SW 1271 (cell line): ENCODE measurements at regions not wholly inside any gene's neighbourhood (a gene's known extent, or its start where the extent isn't known, plus 50 kb on each side); places are given as distances from the start of the nearest gene placed in this dataset.
"Not testable (repeated sequence)": the region's sequence is repeated elsewhere in the genome, so short reads cannot be mapped to it uniquely, and the experiment has no call there.

Experiments
- DNase-seq, 2 experiments: peaks; one replicate each; lab custom pipeline; 2025; lab: John Stamatoyannopoulos, UW

DNA sequence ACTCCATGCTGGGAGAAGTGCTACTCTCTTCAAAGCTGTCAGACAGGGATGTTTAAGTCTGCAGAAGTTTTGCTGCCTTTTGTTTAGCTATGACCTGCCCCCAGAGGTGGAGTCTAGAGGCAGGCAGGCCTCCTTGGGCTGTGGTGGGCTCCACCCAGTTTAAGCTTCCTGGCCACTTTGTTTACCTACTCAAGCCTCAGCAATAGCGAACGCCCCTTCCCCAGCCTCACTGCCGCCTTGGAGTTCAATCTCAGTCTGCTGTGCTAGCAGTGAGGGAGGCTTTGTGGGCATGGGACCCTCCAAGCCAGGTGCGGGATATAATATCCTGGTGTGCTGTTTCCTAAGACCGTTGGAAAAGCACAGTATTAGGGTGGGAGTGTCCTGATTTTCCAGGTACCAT, 715.9 kb downstream of the IPMK start:
- not testable (repeated sequence) for DNase-seq

DNA sequence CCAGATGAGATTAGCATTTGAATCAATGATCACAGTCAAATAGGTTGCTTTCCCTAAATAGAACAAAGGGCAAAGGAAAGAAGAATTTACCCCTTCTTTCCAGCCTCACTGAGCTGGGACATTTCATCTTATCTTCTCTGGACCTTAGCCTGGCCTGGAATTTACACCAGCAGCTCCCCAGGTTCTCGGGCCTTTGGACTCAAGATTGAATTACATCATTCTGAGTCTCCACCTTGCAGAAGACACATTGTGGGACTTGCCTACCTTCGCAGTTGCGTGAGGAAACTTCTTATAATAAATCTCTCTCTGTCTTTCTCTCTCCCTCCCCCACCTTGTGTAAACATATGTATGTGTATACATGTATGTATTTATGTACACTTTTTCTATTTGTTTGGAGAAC, 732.4 kb downstream of the IPMK start:
- DNase-seq, result no peak

DNA sequence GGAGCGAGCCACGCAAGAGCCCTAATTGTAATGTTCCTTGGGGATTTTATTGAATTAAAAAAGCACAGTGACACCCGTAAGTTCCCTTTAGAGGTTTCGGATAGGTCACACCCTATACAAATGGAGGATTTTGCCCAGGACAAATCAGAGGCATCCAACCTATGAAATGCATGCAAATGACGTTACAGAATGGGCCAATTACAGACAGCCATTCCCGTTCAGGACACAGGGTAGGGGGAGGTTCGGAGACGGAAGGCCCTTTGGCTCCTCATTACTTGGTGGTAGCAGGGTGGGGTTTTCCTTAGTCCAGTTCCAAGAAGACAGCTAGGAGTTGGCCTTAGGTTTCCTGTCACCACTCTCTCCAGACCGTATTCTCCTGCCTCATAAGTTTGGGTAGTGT, 754.1 kb downstream of the IPMK start:
- no peak for DNase-seq

DNA sequence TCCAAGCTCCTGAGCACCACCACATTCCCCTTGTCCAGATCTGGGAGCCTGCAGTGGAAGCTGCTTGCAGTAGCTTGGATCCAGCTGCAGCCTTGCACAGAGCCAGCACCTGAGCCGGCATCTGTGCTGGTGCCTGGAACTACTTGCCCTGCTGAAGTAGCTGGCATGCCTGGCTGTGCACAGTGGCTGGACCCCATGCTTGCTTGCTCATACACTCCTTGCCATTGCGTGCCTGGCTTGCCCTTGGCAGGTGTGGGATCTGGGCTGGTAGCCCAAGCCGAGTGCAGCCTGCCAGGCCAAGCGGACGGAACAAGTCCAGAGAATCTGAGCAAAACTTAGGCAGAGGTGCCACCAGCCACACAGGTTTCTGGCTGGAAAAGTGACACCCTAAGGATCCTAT, 759.9 kb downstream of the IPMK start:
- DNase-seq, result no peak

DNA sequence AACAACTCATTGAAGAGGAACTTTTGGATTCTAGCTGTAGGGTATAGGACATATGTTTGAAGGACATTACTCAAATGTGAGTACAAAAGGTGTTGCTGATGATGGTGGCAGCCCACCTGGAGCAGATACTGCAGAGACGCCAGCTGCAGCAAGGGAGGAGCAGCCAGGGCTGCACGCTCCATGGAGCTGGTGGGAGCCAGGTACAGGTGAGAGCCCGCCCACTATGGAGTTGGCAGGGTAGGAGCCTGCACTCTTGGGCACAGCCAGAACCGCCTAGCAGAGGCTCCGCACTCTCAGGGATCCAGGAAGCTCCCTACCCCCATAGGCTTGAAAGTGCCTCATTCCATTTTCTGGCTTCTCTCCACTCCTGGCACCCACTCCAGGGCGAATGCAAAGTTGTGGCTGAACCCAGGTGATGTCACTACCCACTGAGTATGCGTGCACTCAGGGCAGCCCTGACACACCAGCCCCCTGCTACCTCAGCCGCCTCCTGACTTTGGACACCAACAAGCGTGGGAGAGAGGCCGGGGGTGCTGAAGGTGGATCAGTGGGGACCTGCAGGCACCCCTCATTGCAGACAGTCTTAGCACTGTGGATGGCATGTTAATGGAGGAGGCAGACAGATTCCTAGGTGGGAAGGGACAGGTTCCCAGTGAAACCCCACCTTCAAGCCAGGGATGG, 761.1 kb downstream of the IPMK start:
- DNase-seq, result no peak

DNA sequence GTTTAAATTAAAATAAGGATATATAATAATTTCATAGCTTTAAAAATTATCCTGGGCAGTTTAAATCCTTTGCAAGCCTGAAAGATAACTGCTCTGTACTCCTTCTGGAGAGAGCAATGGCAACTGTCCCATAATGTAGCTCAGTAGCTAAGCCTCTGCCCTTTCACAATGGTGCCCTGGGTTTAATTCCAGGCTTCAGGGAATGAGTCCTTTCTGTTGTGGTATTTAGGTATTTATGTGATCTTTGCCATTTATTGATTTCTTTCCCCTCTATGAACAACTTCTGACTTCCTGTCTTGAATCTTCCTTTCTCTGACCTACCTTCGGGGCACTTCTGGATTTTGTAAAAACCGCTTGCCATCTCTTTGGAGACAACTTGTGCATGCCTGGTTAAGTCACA, 773.2 kb downstream of the IPMK start:
- no peak for DNase-seq

DNA sequence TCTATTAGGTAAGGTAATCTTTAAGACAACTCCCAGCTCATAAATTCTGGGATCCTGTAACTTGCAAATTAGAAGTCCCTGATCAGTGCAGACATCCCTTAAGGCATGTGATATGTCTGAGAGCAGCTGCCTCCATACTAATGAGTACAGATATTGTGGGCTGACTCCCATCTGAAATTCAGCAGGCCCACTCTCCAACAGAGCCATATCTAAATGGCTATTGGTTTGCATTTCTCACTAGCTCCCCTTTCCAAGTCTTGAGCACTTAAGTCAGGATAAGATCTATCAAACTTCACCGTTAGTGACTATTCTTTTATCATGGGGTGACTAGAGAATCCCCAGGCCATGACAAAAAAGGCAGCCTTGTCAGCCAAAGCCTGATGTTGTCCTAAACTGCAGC, 785.4 kb downstream of the IPMK start:
- no peak for DNase-seq

DNA sequence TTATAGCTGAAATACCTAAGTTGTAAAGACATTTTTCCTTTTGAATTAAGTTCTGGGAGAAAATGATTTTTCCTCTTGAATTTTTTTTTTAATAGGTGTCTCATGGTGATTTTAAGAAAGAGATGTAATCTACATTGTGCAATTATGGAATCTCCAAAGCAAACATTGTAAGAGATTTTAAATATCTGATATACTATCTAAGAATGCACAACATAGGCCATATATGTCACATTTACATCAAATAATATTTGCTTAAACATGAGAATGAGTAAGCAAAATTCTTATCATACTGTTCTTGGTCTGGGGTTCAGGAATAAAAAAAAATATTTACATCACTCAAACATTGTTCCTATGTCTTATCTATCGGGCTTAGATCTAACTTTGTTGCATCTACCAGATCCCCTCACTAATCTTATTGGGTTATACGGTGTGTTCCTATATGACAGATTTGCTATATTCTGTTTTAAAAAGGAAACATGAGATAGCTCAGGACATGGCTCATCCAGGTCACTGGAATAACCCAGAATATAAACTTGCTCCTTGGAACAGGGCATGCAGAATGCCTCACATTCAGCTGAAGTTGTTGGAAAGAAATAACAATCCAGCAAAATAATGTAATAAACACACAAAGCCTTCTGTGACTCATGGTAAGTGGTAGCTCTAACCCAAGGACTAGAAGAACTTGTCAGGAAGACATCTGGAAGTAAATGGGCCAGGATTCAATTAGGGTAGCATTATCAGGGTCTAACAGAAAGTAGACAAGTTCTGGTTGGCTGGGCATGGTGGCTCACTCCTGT, 794.7 kb downstream of the IPMK start:
- no peak for DNase-seq

DNA sequence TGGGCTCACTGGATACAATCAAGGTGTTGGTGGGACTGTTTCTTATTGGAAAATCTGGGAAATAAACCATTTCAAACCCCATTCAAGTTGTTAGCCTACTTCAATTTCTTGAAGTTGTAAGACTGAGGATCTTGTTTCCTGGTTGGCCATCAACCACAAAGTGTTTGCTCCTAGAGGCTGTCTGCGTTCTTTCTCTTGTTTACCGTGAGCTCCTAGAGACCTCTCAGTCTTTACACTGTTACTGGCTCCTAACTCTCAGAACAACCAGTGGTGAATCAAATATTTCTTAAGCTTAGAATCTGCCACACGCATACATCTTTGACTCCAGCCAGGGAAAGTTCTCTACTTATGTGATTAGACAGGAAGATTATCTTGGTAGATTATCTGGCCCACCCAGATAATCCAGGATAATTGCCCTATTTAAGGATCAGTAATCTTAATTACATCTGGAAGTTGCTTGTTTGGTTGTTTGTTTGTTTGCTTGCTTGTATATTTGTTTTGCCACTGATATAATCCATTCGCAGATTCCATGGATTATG, 798.7 kb downstream of the IPMK start:
- no peak for DNase-seq

DNA sequence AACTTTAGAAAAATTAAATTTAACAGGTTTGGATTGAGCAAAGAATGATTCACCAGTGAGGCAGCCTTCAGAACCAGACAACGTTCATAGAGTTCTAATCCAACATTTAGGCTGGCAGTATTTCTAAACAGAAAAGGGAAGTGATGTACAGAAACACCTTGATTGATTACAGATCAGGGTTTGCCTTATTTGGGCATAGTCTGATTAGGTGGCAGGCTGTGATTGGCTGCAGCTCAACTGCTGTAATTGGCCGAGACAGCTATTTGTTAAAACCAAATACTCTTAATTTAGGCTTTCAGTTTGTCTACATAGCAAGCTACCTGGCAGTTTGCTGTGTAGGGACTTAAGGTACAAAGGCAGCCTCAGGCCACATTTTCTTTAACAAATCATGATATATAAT, 802.5 kb downstream of the IPMK start:
- DNase-seq, result no peak

DNA sequence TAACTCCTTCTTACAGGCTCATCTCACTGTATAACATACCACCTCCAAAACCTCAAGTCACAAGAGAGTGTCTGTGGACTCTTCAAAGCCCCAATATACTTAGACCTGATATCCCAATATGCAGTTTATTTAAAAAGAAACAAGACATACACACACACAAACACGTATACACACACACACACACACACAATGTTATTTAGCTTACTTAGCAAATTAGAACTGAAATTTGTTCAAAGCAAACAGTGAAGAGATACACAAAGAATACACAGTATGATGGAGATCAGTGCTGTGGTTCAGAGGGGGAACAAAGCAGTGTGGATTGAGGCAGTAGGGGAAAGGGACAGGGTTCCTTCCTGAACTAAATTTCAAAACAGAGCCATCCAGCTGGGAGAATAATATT, 807.2 kb downstream of the IPMK start:
- DNase-seq, result no peak

DNA sequence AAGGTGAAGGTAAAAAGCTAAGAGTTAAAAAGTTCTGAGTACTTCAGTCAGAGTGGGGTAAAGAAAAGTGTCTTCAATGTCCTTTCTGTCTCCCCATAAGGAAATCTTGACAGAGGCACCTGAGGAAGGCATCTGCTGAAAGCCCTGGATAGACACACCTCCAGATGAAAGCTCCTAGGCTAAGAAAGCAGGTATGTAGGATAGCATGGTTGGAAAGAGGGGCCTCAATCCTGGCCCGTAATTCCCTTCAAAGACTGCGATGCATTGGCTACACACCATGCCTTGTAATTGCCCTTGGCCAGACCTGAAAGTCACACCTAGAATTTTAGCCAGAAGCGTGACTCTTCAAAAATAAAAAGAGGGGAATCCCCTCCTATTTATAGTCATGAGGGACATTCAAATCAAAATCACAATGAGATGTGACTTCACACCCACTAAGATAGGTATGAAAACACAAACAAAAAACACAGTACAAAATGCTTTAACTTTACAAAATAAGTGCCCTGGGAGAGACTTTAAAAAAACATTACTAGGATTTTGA, 809.7 kb downstream of the IPMK start:
- DNase-seq, result no peak

DNA sequence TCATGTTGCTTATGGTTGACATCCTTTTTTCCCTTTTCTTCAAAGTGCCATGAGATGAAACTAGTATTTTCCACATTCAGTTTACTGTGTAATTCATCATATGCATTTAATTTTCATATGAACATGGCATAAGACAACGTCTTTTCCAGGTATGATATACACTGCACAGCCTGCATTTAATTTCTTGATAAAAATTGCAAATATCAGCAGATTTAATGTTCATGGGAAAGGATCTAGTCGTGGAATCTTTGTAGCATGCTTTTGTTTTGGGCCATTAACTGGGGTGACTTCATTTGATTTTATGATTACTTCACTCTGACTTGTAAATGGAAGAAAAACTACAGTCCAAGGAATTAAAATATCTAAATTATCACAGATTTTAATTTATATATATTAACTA, 837.3 kb downstream of the IPMK start:
- no peak for DNase-seq

DNA sequence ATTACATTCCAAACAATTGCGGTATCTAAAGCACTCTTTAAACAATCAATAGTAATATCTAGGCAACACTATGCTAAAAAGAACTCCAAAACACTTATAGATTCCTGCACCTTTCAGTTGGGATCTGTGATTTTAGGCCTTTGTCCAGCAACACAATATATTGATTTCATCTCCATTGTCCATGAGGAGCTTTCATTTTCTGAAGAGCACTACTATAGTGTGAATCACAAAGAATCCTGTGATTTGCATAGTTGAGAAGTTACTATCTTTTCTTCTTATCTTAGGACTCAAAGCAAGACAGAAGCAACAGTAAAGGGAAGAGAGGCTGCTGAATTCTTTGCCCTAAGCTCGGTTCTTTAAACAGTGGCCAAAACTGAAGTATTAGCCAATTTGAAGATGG, 846.8 kb downstream of the IPMK start:
- DNase-seq, result no peak

DNA sequence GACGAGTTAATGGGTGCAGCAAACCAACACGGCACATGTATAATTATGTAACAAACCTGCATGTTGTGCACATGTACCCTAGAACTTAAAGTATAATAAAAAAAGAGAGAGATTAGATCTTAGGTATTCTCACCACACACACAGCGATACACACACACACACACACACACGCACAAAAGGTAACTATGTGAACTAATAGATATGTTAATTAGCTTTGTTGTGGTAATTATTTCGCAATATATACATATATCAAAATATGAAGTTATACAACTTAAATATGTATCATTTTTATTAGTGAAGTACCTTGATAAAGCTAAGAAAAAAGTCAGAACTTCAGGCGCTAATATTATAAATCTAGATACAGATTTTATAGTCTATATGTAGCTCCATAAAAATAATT, 849.2 kb downstream of the IPMK start:
- no peak for DNase-seq

DNA sequence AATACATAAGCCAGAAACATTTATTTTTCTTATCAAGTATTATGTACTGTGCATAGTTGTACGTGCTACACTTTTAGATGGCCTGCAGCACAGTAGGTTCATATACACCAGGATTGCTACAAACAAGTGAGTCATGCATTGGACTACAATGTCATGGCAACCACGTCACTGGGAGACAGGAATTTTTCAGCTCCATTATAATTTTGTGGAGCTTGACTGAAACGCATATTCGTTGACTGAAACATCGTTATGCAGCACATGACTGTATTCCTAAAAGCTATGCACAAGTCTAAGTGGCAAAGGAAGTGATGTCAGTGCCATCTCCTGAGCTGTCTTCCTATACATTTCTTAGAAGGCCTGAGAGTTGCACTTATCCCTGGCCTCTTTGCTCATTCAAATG, 871.8 kb downstream of the IPMK start:
- DNase-seq, result no peak

DNA sequence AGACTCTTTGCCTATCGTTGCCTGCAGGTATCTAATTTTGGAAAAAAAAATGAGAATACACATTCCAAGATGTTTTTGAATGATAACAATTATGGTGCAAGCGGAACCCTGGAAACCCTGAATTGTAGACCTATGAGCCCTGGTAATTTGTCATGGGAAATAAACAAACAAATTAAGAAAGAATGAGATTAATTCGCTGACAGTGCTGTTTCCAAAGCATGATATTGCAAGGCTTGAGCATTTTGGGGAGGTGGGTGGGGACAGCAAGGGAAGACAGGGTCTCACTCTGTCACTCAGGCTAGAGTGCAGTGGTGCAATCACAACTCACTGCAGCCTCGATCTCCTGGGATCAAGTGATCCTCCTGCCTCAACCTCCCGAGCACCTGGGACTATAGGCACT, 900.3 kb downstream of the IPMK start:
- DNase-seq, result no peak

DNA sequence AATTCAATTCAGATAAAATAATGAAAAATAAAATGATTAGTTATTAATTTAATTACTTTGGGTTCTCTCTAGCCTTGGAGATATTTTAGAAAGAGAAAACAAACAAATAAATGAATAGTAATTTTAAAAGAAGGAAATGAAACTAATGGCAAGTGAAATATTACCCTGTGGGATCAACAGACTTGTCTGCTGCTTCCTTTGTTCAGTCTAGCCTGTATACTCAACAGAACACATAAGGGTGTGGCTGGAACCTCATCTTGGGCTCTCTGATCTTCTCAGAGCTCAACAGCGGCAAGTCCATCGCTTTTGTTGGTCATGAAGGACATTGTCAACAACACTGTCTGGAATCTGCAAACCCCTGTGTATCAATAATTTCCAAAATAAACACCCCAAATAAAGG, 904.9 kb downstream of the IPMK start:
- DNase-seq, result no peak

DNA sequence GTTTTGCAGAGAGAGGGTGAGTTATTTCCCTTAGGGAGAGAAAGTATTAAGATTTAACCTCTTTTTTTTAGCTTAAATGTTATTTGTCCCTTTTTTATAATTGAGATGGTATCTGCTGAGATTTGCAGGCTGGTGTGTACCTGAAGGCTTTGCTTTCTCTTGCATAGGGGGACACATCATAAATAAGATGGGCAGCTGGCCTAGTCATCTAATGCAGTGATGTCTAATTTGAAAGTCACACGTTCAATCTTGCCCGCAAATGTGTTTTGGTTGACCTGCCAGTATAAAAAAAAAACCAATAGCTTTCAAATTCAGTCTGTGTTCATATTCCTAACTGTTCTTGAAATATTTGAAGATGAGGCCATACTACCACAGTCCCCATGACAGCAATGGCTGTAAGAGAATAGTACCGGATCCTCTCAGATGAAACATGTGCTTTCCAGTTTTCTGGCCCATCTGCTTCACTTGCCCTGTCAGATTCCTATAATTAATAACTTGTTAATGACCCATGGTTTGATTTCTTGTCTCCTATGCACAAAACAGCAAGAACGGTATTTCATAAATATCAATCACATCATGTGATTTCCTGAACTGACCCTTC, 914.2 kb downstream of the IPMK start:
- no peak for DNase-seq

DNA sequence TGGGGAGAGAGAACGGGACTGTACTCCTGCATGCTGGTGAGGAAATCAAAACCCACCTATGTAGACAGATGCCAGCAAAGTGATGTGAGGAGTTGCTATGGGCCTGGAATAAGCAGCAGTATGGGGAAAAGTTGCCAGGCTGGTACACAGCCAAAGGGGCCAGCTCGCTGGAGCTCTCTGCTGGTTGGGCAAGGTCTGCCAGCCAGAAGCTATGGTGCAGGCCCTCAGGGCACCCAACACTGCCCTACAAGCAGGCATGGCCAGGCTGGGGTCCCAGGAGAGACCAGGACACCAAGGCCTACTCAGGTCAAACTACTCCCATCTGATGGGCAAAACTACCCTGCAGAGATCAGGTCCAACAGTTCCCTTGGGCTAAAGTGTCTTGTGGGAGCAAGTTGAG, 916.6 kb downstream of the IPMK start:
- no peak for DNase-seq

DNA sequence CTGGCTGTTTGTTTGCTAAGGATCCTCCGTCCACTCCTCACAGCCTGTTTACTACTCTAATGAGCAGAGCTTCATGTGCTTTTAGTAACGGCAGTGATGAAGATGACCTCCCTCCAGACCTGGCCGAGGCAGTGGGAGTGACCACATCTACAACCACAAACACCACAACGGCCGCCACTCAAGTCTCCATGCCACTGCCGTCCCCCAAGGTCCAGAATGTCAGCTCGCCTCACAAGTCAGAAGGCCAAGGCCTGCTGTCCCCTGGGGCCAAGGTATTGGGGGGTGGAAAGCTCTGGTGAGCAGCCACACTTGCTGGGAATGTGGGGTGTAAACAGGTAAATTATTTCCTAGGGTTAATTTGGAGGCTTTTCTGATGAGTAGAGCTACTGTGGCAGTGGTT, 926.4 kb downstream of the IPMK start:
- DNase-seq, result no peak

DNA sequence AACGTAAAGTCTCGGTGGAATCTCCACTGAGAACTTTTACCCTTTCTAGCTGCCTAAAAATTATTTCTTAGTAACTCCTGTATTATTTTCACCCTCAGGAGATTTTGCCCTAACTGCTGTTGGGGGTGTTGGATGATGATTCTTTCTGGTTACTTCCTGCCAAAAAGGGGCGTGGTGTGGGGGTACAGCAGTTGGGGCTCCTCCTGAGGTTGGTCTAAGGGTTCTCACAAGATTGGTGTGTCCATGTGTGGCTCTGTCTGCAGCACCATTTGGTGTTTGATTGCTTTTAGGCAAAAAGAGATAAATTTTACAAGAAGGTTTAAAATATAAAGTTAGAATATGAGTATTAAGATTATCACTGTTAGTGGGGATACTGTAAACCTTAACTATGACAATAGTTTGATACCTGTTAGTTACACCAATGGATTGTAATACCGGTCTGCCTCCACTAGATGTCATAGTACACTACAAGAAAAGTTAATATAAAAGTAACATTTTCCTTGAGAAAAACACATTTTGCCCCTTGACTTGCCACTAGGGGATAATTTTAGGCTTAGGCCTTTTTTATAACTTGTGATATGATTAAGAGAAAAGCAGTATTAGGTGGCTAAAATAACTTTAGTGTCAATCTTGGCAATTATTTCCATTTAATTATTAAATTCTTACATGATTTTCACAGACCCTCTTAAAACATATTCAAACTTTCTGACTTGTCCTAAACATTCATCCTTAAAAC, 928.7 kb downstream of the IPMK start:
- DNase-seq, result peak in 1 of 2 experiments; percentile 48
